GM13976 (cell line): ENCODE measurements at regions not wholly inside any gene's neighbourhood (a gene's known extent, or its start where the extent isn't known, plus 50 kb on each side); places are given as distances from the start of the nearest gene placed in this dataset.

ENCODE experiments used
- DNase-seq: peaks from one replicate; pipeline ENCODE4 v3.0.0; 2012; ENCODE audit warnings: low spot score
- in situ Hi-C: fragments of 300-500 bp; cut with MboI; formaldehyde crosslinking; loops from one replicate; pipeline ENCODE4 v1.12.0; 2022; ENCODE audit warnings: low sequenced_read_pairs, mixed read lengths, inconsistent platforms; ENCODE audit not compliant: unreplicated experiment
- TF ChIP-seq, protein P1 (sequence below): IDR thresholded peaks from 2 replicates; pipeline ENCODE4 v1.5.1; 2012; ENCODE audit warnings: borderline replicate concordance, mild to moderate bottlenecking; ENCODE audit not compliant: insufficient read depth; ENCODE audit errors: extremely low read depth, missing control alignments, control extremely low read depth

DNA sequence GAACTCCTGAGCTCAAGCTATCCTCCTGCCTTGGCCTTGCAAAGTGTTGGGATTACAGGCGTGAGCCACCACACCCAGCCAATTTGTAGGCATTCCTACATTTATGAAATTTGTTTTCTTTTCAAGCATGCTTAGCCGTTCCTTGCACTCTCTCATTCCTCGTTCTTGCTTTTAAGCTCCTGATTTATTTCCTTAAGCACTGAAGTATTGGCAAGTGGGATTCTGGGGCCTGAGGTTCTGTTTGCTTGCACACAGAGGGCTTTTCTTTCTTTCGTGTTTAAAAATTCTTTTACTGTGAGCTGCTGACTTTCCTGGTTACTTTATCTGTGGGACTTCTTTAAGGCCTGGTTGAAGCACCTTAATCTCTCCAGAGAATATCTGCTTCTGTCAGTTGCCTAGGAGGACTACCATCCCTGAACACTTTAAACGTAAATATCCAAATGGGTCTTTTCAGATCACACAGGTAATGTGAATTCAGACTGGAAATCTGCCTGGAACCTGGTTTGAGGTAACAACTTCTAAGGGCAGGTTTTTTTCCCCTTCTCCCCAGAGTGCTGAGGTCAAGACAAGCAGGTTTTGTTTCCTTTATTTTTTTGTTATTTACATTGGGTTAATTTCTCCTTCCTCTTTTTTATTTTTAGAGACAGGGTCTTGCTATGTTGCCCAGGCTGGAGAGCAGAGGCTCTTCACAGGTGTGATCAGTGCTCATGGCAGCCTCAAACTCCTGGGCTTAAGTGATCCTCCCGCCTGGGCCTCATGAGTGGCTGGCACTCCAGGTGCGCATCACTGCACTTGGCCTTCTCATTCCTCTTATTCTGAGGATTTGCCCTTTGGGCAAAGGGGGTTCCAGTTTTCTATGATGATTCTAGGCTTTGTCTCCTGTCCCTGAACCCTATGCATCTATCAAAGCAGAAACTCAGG is 102.9 kb downstream of the PFKFB3 start:
- TF ChIP-seq, protein P1, sequence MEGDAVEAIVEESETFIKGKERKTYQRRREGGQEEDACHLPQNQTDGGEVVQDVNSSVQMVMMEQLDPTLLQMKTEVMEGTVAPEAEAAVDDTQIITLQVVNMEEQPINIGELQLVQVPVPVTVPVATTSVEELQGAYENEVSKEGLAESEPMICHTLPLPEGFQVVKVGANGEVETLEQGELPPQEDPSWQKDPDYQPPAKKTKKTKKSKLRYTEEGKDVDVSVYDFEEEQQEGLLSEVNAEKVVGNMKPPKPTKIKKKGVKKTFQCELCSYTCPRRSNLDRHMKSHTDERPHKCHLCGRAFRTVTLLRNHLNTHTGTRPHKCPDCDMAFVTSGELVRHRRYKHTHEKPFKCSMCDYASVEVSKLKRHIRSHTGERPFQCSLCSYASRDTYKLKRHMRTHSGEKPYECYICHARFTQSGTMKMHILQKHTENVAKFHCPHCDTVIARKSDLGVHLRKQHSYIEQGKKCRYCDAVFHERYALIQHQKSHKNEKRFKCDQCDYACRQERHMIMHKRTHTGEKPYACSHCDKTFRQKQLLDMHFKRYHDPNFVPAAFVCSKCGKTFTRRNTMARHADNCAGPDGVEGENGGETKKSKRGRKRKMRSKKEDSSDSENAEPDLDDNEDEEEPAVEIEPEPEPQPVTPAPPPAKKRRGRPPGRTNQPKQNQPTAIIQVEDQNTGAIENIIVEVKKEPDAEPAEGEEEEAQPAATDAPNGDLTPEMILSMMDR: no peak
- DNase-seq: no peak
- in situ Hi-C loops: no loop called here

DNA sequence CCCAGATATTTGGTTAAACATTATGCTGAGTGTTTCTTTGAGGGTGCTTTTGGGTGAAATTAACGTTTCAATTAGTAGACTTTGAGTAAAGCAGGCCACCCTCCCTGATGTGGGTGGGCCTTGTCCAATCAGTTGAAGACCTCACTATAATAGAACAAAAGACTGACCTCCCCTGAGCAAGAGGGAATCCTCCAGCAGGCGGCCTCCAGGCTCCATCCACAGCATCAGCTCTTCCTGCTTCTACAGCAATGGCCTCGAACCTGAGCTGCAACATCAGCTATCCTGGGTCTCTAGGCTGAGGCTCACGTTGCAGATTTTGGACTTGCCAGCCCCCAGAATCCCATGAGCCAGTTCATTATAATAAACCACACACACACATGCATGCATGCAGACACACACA is 104.2 kb downstream of the PFKFB3 start:
- TF ChIP-seq, protein P1: no peak
- no peak for DNase-seq
- in situ Hi-C loops: no loop called here

DNA sequence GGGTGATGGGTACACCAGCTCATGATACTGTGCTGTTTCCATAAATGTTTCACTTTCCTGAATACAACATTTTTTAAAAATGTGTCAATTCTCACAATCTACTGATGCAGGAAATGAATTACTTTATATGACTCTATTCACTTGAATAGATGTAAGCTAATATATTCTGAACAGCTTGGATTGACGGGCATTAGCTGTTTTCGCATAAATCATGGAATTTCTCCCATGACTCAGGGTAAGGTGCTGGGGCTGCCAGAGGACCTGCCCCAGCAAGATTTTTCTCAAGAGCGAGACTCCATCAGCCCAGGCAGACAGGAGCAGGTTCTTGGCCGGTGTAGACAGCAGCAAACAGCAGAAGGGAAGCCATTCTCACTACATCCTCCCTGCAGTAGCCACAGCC is 107.1 kb downstream of the PFKFB3 start:
- in situ Hi-C loops: no loop called here
- no peak for DNase-seq
- TF ChIP-seq, protein P1: no peak

DNA sequence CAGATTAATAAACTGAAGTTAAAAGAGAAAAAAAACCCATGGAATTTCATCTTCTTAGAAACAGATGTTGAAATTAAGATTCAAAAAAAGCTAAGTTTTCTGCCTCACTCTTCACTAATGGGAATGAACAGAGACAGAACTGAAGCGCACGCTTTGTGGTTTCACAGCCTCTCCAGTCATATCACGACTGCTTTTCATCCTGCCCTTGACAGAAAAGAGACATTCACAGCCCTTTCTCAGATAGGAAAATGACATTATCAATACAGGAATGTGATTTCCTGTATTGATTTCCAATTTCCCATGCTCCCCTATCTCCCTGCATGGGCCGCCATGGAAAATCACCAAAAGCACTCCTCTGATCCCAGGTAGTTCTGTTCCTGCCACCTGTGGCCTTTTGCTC is 108.2 kb downstream of the PFKFB3 start:
- in situ Hi-C loops: no loop called here
- TF ChIP-seq, protein P1: no peak
- no peak for DNase-seq

DNA sequence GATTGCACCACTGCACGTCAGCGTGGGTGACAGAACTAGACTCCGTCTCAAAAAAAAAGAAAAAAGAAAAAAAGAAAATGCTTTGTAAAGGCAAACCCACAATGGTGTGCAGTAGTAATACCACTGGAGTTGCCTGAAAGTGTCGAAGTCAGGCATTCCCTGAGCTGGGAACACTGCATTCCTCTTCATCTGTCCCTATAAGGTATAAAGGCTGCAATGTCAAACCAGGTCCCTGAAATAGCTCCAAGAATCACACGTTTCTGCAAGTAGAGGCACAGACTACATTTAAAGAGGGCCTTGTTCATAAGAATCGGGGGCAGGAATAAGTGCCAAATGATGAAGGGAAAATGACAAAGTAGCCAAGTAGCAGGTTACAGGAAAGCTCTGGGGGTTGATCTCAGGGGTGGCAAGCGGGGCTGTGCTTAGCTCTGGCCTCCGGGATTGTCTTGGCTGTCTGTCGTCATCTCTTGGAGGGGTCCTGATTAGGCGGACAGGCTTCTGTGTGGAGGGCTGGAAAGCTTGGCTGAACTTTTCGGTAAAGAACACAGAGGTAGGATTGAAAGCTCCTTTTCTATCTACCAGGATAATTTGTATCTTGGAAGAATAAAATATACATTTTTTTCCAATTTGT is 109.1 kb downstream of the PFKFB3 start:
- TF ChIP-seq, protein P1: no peak
- in situ Hi-C loops: no loop called here
- no peak for DNase-seq

DNA sequence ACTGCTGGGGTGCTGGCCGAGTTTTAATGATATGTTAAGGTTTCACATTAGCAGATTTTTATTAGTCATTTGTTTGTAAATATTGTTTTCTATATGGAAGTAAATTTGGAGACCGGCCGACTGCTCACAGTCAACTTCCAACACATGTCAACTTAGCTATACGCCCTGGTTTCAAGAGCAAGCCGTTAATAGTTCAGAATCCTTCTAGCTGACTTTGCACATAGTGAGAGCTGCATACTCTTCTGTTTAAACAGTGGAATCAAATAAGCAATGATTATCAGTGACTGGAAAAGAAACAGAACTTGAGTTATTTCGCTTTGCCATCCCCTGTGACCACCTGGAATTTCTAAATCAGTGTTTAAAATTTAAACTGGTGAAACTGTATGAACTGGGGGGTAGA is 109.9 kb downstream of the PFKFB3 start:
- TF ChIP-seq, protein P1: no peak
- in situ Hi-C loops: no loop called here
- no peak for DNase-seq
